ENCODE measurements at regions not wholly inside any gene's neighbourhood (a gene's known extent, or its start where the extent isn't known, plus 50 kb on each side); places are given as distances from the start of the nearest gene placed in this dataset.

DNA sequence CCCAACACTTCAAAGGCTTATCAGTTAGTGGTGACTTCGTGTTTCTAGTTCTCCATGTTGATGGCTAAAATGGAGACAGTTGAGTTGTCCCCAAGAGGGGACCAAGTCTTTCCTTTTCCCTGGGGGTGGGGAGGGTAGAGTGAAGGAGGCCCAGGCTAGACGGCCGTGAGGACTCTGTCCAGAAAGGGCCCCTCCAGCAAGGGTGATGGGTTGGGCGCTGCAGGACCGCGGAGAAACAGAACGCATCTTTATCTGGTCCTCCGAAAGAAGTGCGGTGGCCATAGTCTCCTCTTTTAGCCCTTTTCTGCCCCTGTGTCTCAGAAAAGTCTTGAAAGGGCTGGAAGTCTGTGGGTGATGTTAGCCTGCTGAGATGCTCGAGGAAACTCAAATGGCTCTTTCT is 153.2 kb downstream of the GLI2 start:
- TF ChIP-seq, protein P1, sequence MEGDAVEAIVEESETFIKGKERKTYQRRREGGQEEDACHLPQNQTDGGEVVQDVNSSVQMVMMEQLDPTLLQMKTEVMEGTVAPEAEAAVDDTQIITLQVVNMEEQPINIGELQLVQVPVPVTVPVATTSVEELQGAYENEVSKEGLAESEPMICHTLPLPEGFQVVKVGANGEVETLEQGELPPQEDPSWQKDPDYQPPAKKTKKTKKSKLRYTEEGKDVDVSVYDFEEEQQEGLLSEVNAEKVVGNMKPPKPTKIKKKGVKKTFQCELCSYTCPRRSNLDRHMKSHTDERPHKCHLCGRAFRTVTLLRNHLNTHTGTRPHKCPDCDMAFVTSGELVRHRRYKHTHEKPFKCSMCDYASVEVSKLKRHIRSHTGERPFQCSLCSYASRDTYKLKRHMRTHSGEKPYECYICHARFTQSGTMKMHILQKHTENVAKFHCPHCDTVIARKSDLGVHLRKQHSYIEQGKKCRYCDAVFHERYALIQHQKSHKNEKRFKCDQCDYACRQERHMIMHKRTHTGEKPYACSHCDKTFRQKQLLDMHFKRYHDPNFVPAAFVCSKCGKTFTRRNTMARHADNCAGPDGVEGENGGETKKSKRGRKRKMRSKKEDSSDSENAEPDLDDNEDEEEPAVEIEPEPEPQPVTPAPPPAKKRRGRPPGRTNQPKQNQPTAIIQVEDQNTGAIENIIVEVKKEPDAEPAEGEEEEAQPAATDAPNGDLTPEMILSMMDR (IDR thresholded peaks at IDR 0.05; ENCODE audit: poor library complexity), result no peak
- TF ChIP-seq EZH2phosphoT487 (IDR thresholded peaks at IDR 0.05; ENCODE audit: low read depth, severe bottlenecking, unreplicated experiment) (no peak), EZH2 (IDR thresholded peaks at IDR 0.05; ENCODE audit: borderline replicate concordance) (no peak)
